Loucy (cell line): ENCODE measurements at regions not wholly inside any gene's neighbourhood (a gene's known extent, or its start where the extent isn't known, plus 50 kb on each side); places are given as distances from the start of the nearest gene placed in this dataset.

Source experiments
- CTCF ChIP-seq: fragments of 200-600 bp; sonication (generic); conservative IDR thresholded peaks from 2 replicates; pipeline ENCODE4 v1.5.1; 2014; ENCODE audit warnings: mild to moderate bottlenecking, antibody characterized with exemption, low read length
- EZH2phosphoT487 ChIP-seq: fragments of 200-600 bp; IDR thresholded peaks from 2 replicates; pipeline ENCODE4 v1.6.1; 2018; ENCODE audit warnings: antibody characterized with exemption, mild to moderate bottlenecking, moderate library complexity, borderline replicate concordance

DNA sequence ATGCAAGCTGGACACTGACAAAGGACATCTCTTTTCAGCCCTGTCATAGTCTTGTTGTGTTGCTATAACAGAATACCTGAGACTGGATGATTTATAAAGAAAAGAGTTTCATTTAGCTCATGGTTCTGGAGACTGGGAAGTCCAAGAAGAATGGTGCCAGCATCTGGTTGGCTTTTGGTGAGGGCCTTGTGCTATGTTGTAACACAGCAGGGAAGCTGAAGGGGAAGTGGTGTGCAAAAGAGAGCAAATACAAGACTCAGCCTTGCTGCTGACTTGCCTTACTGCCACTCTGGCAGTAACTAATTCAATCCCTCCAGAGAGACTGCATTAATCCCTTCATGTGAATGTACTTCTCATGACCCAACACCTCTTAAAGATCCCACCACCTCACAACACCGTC lies 356.3 kb upstream of the PROK2 start:
- no peak for TF ChIP-seq CTCF
- TF ChIP-seq EZH2phosphoT487, result no peak
